ENCODE measurements at regions not wholly inside any gene's neighbourhood (a gene's known extent, or its start where the extent isn't known, plus 50 kb on each side); places are given as distances from the start of the nearest gene placed in this dataset.

DNA sequence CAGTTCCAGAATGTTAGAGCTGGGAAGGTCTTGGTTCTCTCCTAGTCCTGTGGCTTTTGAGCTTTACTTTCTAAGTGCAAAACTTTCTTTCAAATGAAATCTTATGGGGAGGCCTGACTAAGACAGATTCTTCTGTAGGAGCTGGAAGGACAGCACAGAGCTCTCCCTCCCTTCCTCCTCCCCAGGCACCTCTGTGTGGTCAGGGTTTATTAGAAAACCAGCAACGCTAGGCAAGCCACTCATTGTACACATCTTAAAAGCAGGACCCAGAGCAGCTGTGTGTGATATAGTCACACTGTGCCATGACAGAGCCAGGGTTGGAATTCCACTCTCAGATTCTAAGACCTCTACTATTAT is 241.1 kb upstream of the RAB4A start:
- no peak overlapping the region for H3K4me3 ChIP-seq
- no peak for DNase-seq
- peaks cover 4 to 13% of the 10 kb centered on the region in 2 donors for H3K4me1 ChIP-seq (replicated peaks in 1 of 2)
- no peaks in the 10 kb centered on the region for H3K27me3 ChIP-seq
- H3K9me3 ChIP-seq (replicated peaks in 1 of 3) = no peaks in the 10 kb centered on the region
- whole genome bisulfite sequencing, 4 donors = 93 to 100% (median 97%) methylated on average over 1 of the region's 1 CpG
- no peak for TF ChIP-seq POLR2A (IDR thresholded peaks at IDR 0.05)
- TF ChIP-seq, protein P1, sequence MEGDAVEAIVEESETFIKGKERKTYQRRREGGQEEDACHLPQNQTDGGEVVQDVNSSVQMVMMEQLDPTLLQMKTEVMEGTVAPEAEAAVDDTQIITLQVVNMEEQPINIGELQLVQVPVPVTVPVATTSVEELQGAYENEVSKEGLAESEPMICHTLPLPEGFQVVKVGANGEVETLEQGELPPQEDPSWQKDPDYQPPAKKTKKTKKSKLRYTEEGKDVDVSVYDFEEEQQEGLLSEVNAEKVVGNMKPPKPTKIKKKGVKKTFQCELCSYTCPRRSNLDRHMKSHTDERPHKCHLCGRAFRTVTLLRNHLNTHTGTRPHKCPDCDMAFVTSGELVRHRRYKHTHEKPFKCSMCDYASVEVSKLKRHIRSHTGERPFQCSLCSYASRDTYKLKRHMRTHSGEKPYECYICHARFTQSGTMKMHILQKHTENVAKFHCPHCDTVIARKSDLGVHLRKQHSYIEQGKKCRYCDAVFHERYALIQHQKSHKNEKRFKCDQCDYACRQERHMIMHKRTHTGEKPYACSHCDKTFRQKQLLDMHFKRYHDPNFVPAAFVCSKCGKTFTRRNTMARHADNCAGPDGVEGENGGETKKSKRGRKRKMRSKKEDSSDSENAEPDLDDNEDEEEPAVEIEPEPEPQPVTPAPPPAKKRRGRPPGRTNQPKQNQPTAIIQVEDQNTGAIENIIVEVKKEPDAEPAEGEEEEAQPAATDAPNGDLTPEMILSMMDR (IDR thresholded peaks at IDR 0.05) = no peak
- H3K27ac ChIP-seq = no peak overlapping the region
- no peaks in the 10 kb centered on the region for H3K36me3 ChIP-seq (replicated peaks in 1 of 2)
- intact Hi-C loops (cut with DNase I) = no loop called here

DNA sequence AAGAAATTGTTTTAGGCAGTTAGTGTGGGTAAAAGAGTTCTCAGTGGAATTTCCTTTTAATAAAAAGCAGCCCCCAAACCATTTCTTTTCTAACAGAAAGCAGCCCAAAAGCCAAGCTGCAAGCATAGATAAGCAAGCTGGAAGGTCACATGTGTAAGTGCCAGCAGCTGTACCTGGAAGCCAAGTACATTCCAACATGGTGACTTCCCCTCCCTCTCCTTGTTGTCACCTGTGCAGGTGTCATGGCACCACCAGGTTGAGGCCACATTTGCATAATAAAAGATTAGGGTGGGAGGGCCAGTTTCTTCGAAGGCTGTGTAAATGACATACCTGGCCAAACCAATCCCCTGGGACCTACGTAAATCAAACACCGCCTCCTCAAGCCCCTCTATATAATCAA is 240.3 kb upstream of the RAB4A start:
- Histone ChIP-seq H3K4me1 (replicated peaks in 1 of 2) (peaks cover 3 to 11% of the 10 kb centered on the region in 2 donors), H3K27me3 (no peaks in the 10 kb centered on the region), H3K36me3 (replicated peaks in 1 of 2) (no peaks in the 10 kb centered on the region), H3K9me3 (replicated peaks in 1 of 3) (no peaks in the 10 kb centered on the region), H3K4me3 (no peak overlapping the region), H3K27ac (no peak overlapping the region)
- intact Hi-C loops (cut with DNase I) = no loop called here
- 90 to 96% (median 95%) methylated on average over 3 of the region's 3 CpGs for WGBS, 4 donors
- TF ChIP-seq, protein P1 (IDR thresholded peaks at IDR 0.05) = no peak
- TF ChIP-seq POLR2A (IDR thresholded peaks at IDR 0.05) = no peak
- no peak for DNase-seq

DNA sequence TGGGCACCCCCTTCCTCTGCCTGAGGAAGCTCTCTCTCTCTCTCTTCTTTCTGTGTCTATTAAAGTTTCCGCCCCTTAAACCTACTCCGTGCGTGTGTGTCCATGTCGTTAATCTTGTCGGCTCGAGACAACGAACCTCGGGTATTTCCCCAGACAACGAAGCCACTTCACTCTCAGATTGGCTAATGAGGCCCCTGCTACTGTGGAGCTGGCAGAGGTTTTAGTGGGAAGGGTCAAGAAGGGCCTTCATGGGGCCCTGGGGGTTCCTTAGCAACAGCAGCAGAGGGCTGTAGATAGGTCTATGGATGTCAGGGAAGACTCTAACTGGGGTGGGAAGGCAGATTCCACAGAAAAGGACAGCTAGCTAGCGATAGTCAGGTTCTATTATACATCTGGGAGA is 239.8 kb upstream of the RAB4A start:
- Histone ChIP-seq H3K4me1 (replicated peaks in 1 of 2) (peaks cover 3 to 11% of the 10 kb centered on the region in 2 donors), H3K4me3 (no peak overlapping the region), H3K9me3 (replicated peaks in 1 of 3) (no peaks in the 10 kb centered on the region), H3K36me3 (replicated peaks in 1 of 2) (no peaks in the 10 kb centered on the region), H3K27ac (no peak overlapping the region), H3K27me3 (no peaks in the 10 kb centered on the region)
- no peak for TF ChIP-seq POLR2A (IDR thresholded peaks at IDR 0.05)
- TF ChIP-seq, protein P1 (IDR thresholded peaks at IDR 0.05) = no peak
- no peak for DNase-seq
- intact Hi-C loops (cut with DNase I) = no loop called here
- WGBS, 4 donors = 72 to 95% (median 76%) methylated on average over 10 of the region's 10 CpGs

DNA sequence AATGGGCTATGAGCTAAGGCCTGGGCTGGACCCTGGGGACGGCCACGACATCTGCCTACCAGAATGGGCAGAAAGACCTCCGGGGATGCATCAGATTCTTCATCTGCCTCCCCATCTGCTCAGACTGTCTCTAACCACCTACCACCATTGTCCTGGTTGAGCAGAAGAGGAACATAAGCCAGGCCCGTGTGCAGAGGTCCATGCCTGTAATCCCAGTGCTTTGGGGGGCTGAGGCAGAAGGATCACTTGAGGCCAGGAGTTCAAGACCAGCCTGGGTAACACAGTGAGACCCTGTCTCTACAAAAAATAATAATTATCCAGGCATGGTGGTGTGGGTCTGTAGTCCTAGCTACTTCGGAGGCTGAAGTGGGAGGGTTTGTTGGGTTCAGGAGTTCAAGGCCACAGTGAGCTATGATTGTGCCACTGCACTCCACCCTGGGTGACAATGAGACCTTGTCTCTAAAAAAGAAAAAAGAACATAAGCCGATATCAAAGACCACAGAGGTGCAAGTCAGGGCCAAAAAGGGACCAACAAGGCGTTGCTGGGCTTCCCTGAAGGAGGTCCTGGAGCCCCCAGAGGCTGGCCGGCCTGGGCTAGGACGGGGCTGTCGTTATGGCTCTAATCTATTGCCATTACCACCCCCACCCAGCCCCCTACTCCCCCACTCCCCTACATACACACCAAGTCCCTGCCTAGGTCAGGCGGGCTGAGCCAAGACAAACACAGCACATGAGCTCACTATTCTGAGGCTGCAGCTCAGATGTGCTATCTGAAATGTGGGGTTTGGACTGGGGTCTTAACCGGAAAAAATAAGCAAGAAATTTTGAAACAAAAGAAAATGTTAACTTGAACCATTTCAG is 239.2 kb upstream of the RAB4A start:
- intact Hi-C loops (cut with DNase I) = no loop called here
- Histone ChIP-seq H3K27me3 (no peaks in the 10 kb centered on the region), H3K4me1 (replicated peaks in 1 of 2) (peaks cover 3 to 11% of the 10 kb centered on the region in 2 donors), H3K27ac (no peak overlapping the region), H3K4me3 (no peak overlapping the region), H3K9me3 (replicated peaks in 1 of 3) (no peaks in the 10 kb centered on the region), H3K36me3 (replicated peaks in 1 of 2) (no peaks in the 10 kb centered on the region)
- no peak for DNase-seq
- 79 to 90% (median 85%) methylated on average over 8 to 12 of the region's 12 CpGs for WGBS, 4 donors
- TF ChIP-seq POLR2A (IDR thresholded peaks at IDR 0.05) = no peak
- TF ChIP-seq, protein P1 (IDR thresholded peaks at IDR 0.05) = no peak
